DND-41 (cell line): ENCODE measurements at regions not wholly inside any gene's neighbourhood (a gene's known extent, or its start where the extent isn't known, plus 50 kb on each side); places are given as distances from the start of the nearest gene placed in this dataset.

Experiments
- ATAC-seq: fragments of 200-7000 bp; cut with Tn5 transposase; 3 replicates; pipeline ENCODE4 v1.9.1; 2021; ENCODE audit warnings: low read depth; ENCODE audit not compliant: insufficient read depth
- DNase-seq: peaks from one replicate; pipeline ENCODE4 v3.0.0-alpha.2; 2020
- H2AFZ ChIP-seq: 2 replicates; pipeline ENCODE4 v1.6.0; 2012; ENCODE audit warnings: low read depth, low read length
- H3K27ac ChIP-seq: 2 replicates; pipeline ENCODE4 v1.5.1; 2012; ENCODE audit warnings: low read length, inconsistent platforms
- H3K27me3 ChIP-seq: fragments of 200-600 bp; sonication (generic); 2 replicates; pipeline ENCODE4 v1.6.0; 2012; ENCODE audit warnings: low read length, mild to moderate bottlenecking, inconsistent platforms; ENCODE audit not compliant: insufficient read depth, poor library complexity
- H3K36me3 ChIP-seq: 2 replicates; pipeline ENCODE4 v1.5.1; 2012; ENCODE audit warnings: low read length, inconsistent platforms; ENCODE audit not compliant: insufficient read depth
- H3K4me1 ChIP-seq: 2 replicates; pipeline ENCODE4 v1.5.1; 2012; ENCODE audit warnings: mild to moderate bottlenecking, low read length; ENCODE audit not compliant: insufficient read depth
- H3K4me2 ChIP-seq: 2 replicates; pipeline ENCODE4 v1.6.0; 2012; ENCODE audit warnings: mild to moderate bottlenecking, moderate library complexity, low read length, inconsistent platforms; ENCODE audit not compliant: insufficient read depth
- H3K4me3 ChIP-seq, 2 experiments: fragments of 200-600 bp in 1 of 2; shearing (Covaris generic) in 1 of 2; 2 replicates each; pipeline ENCODE4 v1.5.1; 2012 to 2016; ENCODE audit warnings: inconsistent platforms in 2 of 2, low read length in 2 of 2, mild to moderate bottlenecking in 2 of 2, low read depth in 1 of 2, moderate library complexity in 1 of 2
- H3K79me2 ChIP-seq: 2 replicates; pipeline ENCODE4 v1.6.0; 2012; ENCODE audit warnings: low read length, inconsistent platforms; ENCODE audit not compliant: insufficient read depth
- H3K9ac ChIP-seq: 2 replicates; pipeline ENCODE4 v1.6.0; 2012; ENCODE audit warnings: low read depth, mild to moderate bottlenecking, inconsistent platforms, low read length, moderate library complexity
- H3K9me3 ChIP-seq: 2 replicates; pipeline ENCODE4 v1.5.1; 2012; ENCODE audit warnings: low read length, moderate library complexity, mild to moderate bottlenecking, inconsistent platforms; ENCODE audit not compliant: insufficient read depth, severe bottlenecking
- H4K20me1 ChIP-seq: 2 replicates; pipeline ENCODE4 v1.6.0; 2012; ENCODE audit warnings: low read length; ENCODE audit not compliant: insufficient read depth
- EZH2 ChIP-seq: IDR thresholded peaks from 3 replicates; pipeline ENCODE4 v1.6.1; 2012; ENCODE audit warnings: borderline replicate concordance, low read depth, mild to moderate bottlenecking, moderate library complexity, low read length, inconsistent platforms; ENCODE audit not compliant: severe bottlenecking
- TF ChIP-seq, protein P1 (sequence below): IDR thresholded peaks from 2 replicates; pipeline ENCODE4 v1.5.1; 2012; ENCODE audit warnings: borderline replicate concordance, low read length, moderate library complexity, mild to moderate bottlenecking; ENCODE audit not compliant: poor library complexity, severe bottlenecking; ENCODE audit errors: extremely low read depth

DNA sequence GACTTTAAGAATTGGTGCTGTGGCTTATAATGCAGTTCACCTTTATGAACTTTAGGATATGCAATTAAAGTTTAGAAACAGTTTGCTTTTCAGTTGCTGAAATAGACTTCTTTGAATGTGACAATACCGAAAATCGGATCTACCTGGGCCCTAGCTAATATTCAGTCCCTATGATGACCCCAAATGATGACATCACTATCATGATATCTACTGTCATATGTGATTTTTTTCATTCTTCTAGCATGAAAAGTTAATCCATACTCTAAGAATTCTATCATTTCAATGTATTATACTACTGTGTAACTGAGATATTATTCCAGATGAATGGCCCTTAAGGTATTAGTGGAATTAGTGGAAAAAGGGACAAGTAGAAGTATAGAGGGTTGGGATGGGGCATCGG, 487.2 kb upstream of the TUSC1 start:
- ATAC-seq = no peak

GRCh38 chr9:26163931-26164330, 485.7 kb upstream of the TUSC1 start:
- Histone ChIP-seq H3K4me2 (no peak overlapping the region), H3K9ac (no peak overlapping the region), H3K79me2 (no peaks in the 10 kb centered on the region), H3K36me3 (no peaks in the 10 kb centered on the region), H3K27me3 (no peaks in the 10 kb centered on the region), H4K20me1 (no peaks in the 10 kb centered on the region), H3K4me1 (no peaks in the 10 kb centered on the region), H3K4me3 (no peak overlapping the region), H2AFZ (no peak overlapping the region), H3K27ac (no peak overlapping the region), H3K9me3 (no peaks in the 10 kb centered on the region)
- TF ChIP-seq, protein P1, sequence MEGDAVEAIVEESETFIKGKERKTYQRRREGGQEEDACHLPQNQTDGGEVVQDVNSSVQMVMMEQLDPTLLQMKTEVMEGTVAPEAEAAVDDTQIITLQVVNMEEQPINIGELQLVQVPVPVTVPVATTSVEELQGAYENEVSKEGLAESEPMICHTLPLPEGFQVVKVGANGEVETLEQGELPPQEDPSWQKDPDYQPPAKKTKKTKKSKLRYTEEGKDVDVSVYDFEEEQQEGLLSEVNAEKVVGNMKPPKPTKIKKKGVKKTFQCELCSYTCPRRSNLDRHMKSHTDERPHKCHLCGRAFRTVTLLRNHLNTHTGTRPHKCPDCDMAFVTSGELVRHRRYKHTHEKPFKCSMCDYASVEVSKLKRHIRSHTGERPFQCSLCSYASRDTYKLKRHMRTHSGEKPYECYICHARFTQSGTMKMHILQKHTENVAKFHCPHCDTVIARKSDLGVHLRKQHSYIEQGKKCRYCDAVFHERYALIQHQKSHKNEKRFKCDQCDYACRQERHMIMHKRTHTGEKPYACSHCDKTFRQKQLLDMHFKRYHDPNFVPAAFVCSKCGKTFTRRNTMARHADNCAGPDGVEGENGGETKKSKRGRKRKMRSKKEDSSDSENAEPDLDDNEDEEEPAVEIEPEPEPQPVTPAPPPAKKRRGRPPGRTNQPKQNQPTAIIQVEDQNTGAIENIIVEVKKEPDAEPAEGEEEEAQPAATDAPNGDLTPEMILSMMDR = no peak
- no peak for TF ChIP-seq EZH2
- no peak for ATAC-seq
- no peak for DNase-seq

More for the DNA sequence above, 487.2 kb upstream of the TUSC1 start:
- Histone ChIP-seq H3K4me3 (no peak overlapping the region), H3K4me1 (no peaks in the 10 kb centered on the region), H3K4me2 (no peak overlapping the region), H3K79me2 (no peaks in the 10 kb centered on the region), H3K27me3 (no peaks in the 10 kb centered on the region), H3K9me3 (no peaks in the 10 kb centered on the region), H3K27ac (no peak overlapping the region), H3K36me3 (no peaks in the 10 kb centered on the region), H3K9ac (no peak overlapping the region), H4K20me1 (no peaks in the 10 kb centered on the region), H2AFZ (no peak overlapping the region)
- DNase-seq = no peak
- TF ChIP-seq EZH2 = no peak
- TF ChIP-seq, protein P1 = no peak

DNA sequence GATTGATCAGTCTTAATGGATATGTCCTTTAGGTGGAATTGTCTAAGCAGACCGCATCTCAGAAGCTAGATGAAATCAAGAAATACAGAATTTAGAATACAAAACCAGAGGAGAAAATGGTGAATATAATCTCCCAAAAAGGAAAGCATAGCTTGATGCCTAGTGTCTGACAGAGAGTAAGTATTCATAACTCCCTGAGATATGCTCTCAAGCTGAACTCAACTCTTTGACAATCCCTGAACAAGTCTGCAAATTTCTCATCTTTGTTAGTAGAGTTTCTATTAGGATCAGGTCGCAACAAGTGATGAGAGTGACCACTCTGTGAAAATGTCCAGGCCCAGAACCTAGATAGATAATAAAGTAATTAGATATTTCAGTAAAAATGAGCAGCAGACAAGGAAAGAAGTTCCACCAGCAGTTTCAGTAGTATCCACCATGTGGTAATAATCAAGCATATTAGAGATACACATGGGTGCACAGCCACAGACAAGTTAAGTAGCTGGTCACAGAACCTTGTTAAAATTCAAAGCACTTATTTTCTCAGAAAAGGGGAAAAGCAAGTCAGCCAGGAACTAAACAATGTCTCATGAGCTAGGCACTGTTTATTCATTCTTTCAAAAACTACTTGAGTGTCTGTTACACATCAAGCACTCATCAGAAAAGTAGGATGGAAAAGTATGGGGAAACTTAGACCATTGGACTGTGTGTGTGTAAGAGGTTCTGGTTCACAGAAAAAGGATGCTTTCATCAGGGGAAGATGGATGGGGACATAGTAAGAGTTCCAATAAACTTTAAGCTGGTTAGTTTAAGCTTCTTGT, 481.5 kb upstream of the TUSC1 start:
- Histone ChIP-seq H4K20me1 (no peaks in the 10 kb centered on the region), H3K36me3 (no peaks in the 10 kb centered on the region), H3K4me2 (no peak overlapping the region), H3K9me3 (no peaks in the 10 kb centered on the region), H3K4me1 (no peaks in the 10 kb centered on the region), H3K9ac (no peak overlapping the region), H2AFZ (no peak overlapping the region), H3K79me2 (no peaks in the 10 kb centered on the region), H3K27me3 (no peaks in the 10 kb centered on the region), H3K4me3 (no peak overlapping the region), H3K27ac (no peak overlapping the region)
- no peak for ATAC-seq
- no peak for DNase-seq
- TF ChIP-seq, protein P1 = no peak
- no peak for TF ChIP-seq EZH2
